Lung (tissue), 11 donors: ENCODE measurements at regions not wholly inside any gene's neighbourhood (a gene's known extent, or its start where the extent isn't known, plus 50 kb on each side); places are given as distances from the start of the nearest gene placed in this dataset.

Source experiments
- ATAC-seq: fragments of 200-7000 bp; cut with Tn5 transposase; one replicate; pipeline ENCODE4 v1.9.1; 2020; ENCODE audit warnings: moderate number of reproducible peaks; ENCODE audit not compliant: insufficient read depth, low FRiP score
- DNase-seq, 3 donors: peaks; one replicate each; pipeline ENCODE4 v3.0.0-alpha.2; 2013 to 2017
- H3K27ac ChIP-seq, 2 donors: one replicate each; pipeline ENCODE4 v1.5.1; 2013; ENCODE audit warnings: mild to moderate bottlenecking in 2 of 2, moderate library complexity in 2 of 2, control low read depth in 1 of 2, inconsistent platforms in 1 of 2, low read depth in 1 of 2, low read length in 1 of 2
- H3K27me3 ChIP-seq, 3 donors: one replicate each; pipeline ENCODE4 v1.5.1; 2013; ENCODE audit warnings: low read length in 2 of 3; ENCODE audit not compliant: control insufficient read depth in 3 of 3, insufficient read depth in 3 of 3
- H3K36me3 ChIP-seq, 4 donors: one replicate each; pipeline ENCODE4 v1.5.1; 2013; ENCODE audit warnings: low read length in 4 of 4, mild to moderate bottlenecking in 1 of 4, moderate library complexity in 1 of 4; ENCODE audit not compliant: control insufficient read depth in 4 of 4, insufficient read depth in 4 of 4
- H3K4me1 ChIP-seq, 5 donors: one replicate each; pipeline ENCODE4 v1.5.1; 2013; ENCODE audit warnings: low read length in 5 of 5, mild to moderate bottlenecking in 2 of 5, moderate library complexity in 1 of 5; ENCODE audit not compliant: control insufficient read depth in 5 of 5, insufficient read depth in 5 of 5
- H3K4me3 ChIP-seq: one replicate; pipeline ENCODE4 v1.5.1; 2013; ENCODE audit warnings: mild to moderate bottlenecking, control low read depth, moderate library complexity
- H3K9ac ChIP-seq, 2 donors: one replicate each; pipeline ENCODE4 v1.5.1; 2013; ENCODE audit warnings: low read length in 2 of 2, control low read depth in 1 of 2; ENCODE audit not compliant: insufficient read depth in 1 of 2
- H3K9me3 ChIP-seq, 4 donors: one replicate each; pipeline ENCODE4 v1.5.1; 2013; ENCODE audit warnings: low read length in 3 of 4, mild to moderate bottlenecking in 1 of 4, moderate library complexity in 1 of 4; ENCODE audit not compliant: control insufficient read depth in 4 of 4, insufficient read depth in 3 of 4
- CTCF ChIP-seq: IDR thresholded peaks from 2 replicates; pipeline ENCODE4 v1.5.1; 2012; ENCODE audit warnings: mild to moderate bottlenecking; ENCODE audit errors: control extremely low read depth, extremely low read depth
- WGBS, 2 donors: extraction: QIAGEN DNeasy Blood & Tissue Kit; methylation state at CpG; one replicate each; pipeline ENCODE4 v1.1.7; 2013; 5-methylcytosine and 5-hydroxymethylcytosine counted together
- donor health status: control.
- donor health status: control.
- donor health status: Bipolar disorder and iron deficiency.
- donor health status: healthy.
- donor health status: DM: yes; HTN: yes; CAD: no.

- no peak for TF ChIP-seq CTCF
- 78 to 82% methylated on average over 9 of the region's 9 CpGs for WGBS, 2 donors
- no peak overlapping the region for H3K9ac ChIP-seq
- no peaks in the 10 kb centered on the region for H3K36me3 ChIP-seq
- no peaks in the 10 kb centered on the region for H3K9me3 ChIP-seq
- ATAC-seq (no peak), DNase-seq (no peak)
- no peaks in the 10 kb centered on the region for H3K27me3 ChIP-seq
- no peak overlapping the region for H3K27ac ChIP-seq
- peaks cover 1 to 8% (median 3%) of the 10 kb centered on the region in 5 donors for H3K4me1 ChIP-seq
- no peak overlapping the region for H3K4me3 ChIP-seq
Measured at GRCh38 chr6:139580592-139581484, 206.4 kb upstream of the CITED2 start.

- Histone ChIP-seq H3K9ac (no peak overlapping the region), H3K4me1 (peaks cover 1 to 8% (median 3%) of the 10 kb centered on the region in 5 donors), H3K9me3 (no peaks in the 10 kb centered on the region), H3K27ac (peak overlapping the region in 1 of 2 donors; percentile 52), H3K36me3 (no peaks in the 10 kb centered on the region), H3K4me3 (no peak overlapping the region), H3K27me3 (no peaks in the 10 kb centered on the region)
- peak; percentile 32 to 71 (median 62) for DNase-seq
- TF ChIP-seq CTCF, result no peak
- WGBS, 2 donors, result 52 to 68% methylated on average over 7 of the region's 7 CpGs
- ATAC-seq, result peak; percentile 53
Measured at GRCh38 chr6:139577763-139578604, 203.5 kb upstream of the CITED2 start.

GRCh38 chr6:139577124-139577762, 202.8 kb upstream of the CITED2 start:
- peaks cover 1 to 8% (median 3%) of the 10 kb centered on the region in 5 donors for H3K4me1 ChIP-seq
- H3K9me3 ChIP-seq, result no peaks in the 10 kb centered on the region
- no peak for TF ChIP-seq CTCF
- no peak overlapping the region for H3K9ac ChIP-seq
- no peaks in the 10 kb centered on the region for H3K36me3 ChIP-seq
- 74 to 88% methylated on average over 5 of the region's 5 CpGs for WGBS, 2 donors
- no peak overlapping the region for H3K4me3 ChIP-seq
- H3K27ac ChIP-seq, result no peak overlapping the region
- DNase-seq (no peak), ATAC-seq (no peak)
- no peaks in the 10 kb centered on the region for H3K27me3 ChIP-seq
